ENCODE measurements at regions not wholly inside any gene's neighbourhood (a gene's known extent, or its start where the extent isn't known, plus 50 kb on each side); places are given as distances from the start of the nearest gene placed in this dataset.

DNA sequence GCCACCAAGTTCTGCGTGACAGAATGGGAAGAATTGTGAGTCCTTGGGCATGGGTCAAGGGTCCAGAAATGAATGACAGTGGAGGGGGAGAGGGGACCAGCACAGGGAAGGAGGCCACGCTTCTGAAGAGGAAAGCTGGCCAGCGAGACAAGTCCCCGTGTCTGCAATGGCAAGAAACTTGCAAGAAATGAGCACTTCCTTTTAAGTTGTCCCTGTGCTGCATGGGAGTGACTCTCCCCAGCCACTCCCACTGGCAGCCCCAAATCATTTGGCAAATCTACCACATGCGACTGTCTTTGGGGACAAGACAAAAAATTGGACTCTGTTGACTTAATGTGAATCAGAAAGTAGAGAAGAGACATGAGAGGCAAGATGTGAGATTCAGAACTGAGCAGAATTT lies 242.2 kb upstream of the RREB1 start:
- TF ChIP-seq CTCF (IDR thresholded peaks at IDR 0.05) (no peak), POLR2A (IDR thresholded peaks at IDR 0.05) (no peak)

All from esophagus squamous epithelium (tissue), 4 donors.